Endothelial cell of umbilical vein (primary cell): ENCODE measurements at regions not wholly inside any gene's neighbourhood (a gene's known extent, or its start where the extent isn't known, plus 50 kb on each side); places are given as distances from the start of the nearest gene placed in this dataset.

Source experiments
- EZH2 ChIP-seq: IDR thresholded peaks from 2 replicates; pipeline ENCODE4 v1.6.1; 2012; ENCODE audit warnings: borderline replicate concordance, low read depth, mild to moderate bottlenecking, moderate library complexity, low read length, inconsistent platforms; ENCODE audit not compliant: severe bottlenecking
- TF ChIP-seq, protein P1 (sequence below), 2 donors: IDR thresholded peaks; 1 replicate in 1 of 2; 2 replicates in 1 of 2; pipeline ENCODE4 v1.5.1; 2011; ENCODE audit warnings: low read length in 2 of 2, mild to moderate bottlenecking in 2 of 2, moderate library complexity in 2 of 2, control low read depth in 1 of 2, inconsistent platforms in 1 of 2, low read depth in 1 of 2; ENCODE audit not compliant: insufficient read depth in 1 of 2; ENCODE audit errors: extremely low read depth in 1 of 2

DNA sequence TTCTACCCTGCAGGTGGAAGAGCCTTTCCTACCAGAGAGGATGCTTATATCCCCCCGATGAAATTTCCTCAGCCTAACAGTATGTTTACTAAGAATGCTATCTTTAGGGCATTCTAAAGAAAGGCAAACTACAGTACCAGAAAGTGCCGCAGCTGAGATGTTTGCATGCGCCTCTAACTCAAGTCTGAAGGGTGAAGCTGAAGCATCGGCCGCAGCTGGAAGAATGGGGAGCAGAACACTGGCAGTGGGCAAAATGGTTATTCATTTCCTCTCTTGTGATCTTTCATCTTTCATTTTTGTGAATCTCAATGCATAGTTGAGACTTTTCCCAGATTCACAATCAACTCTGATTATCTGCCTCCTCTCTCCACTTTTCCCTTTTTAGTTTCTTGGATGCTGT lies 648.2 kb upstream of the ZEB2 start:
- TF ChIP-seq, protein P1, sequence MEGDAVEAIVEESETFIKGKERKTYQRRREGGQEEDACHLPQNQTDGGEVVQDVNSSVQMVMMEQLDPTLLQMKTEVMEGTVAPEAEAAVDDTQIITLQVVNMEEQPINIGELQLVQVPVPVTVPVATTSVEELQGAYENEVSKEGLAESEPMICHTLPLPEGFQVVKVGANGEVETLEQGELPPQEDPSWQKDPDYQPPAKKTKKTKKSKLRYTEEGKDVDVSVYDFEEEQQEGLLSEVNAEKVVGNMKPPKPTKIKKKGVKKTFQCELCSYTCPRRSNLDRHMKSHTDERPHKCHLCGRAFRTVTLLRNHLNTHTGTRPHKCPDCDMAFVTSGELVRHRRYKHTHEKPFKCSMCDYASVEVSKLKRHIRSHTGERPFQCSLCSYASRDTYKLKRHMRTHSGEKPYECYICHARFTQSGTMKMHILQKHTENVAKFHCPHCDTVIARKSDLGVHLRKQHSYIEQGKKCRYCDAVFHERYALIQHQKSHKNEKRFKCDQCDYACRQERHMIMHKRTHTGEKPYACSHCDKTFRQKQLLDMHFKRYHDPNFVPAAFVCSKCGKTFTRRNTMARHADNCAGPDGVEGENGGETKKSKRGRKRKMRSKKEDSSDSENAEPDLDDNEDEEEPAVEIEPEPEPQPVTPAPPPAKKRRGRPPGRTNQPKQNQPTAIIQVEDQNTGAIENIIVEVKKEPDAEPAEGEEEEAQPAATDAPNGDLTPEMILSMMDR (IDR thresholded peaks at IDR 0.05; ENCODE audit: extremely low read depth in 1 of 2, insufficient read depth in 1 of 2, low read depth in 1 of 2, low read length in 2 of 2) = no peak
- no peak for TF ChIP-seq EZH2
